ENCODE measurements at regions not wholly inside any gene's neighbourhood (a gene's known extent, or its start where the extent isn't known, plus 50 kb on each side); places are given as distances from the start of the nearest gene placed in this dataset.

- no peaks in the 10 kb centered on the region for H3K4me1 ChIP-seq (ENCODE audit: insufficient read depth, poor library complexity, severe bottlenecking)
- no peak for DNase-seq (ENCODE audit: low spot score)
- no peaks in the 10 kb centered on the region for H3K27me3 ChIP-seq (ENCODE audit: insufficient read depth, poor library complexity, severe bottlenecking)
- TF ChIP-seq CTCF (IDR thresholded peaks at IDR 0.05; ENCODE audit: poor library complexity, severe bottlenecking): no peak
- no peak overlapping the region for H3K4me3 ChIP-seq (ENCODE audit: severe bottlenecking)
- no peak for ATAC-seq (ENCODE audit: low read depth)
- no peak overlapping the region for H3K27ac ChIP-seq (ENCODE audit: poor library complexity, severe bottlenecking)
- H3K36me3 ChIP-seq (ENCODE audit: low read depth): no peaks in the 10 kb centered on the region
- H3K9me3 ChIP-seq (ENCODE audit: severe bottlenecking): no peaks in the 10 kb centered on the region
Observed at GRCh38 chr1:193914871-193915270, 728.5 kb upstream of the B3GALT2 start.

GRCh38 chr1:193909406-193910082 is 723.1 kb upstream of the B3GALT2 start:
- Histone ChIP-seq H3K9me3 (ENCODE audit: severe bottlenecking) (no peaks in the 10 kb centered on the region), H3K36me3 (ENCODE audit: low read depth) (no peaks in the 10 kb centered on the region), H3K27ac (ENCODE audit: poor library complexity, severe bottlenecking) (no peak overlapping the region), H3K27me3 (ENCODE audit: insufficient read depth, poor library complexity, severe bottlenecking) (no peaks in the 10 kb centered on the region), H3K4me1 (ENCODE audit: insufficient read depth, poor library complexity, severe bottlenecking) (no peaks in the 10 kb centered on the region), H3K4me3 (ENCODE audit: severe bottlenecking) (no peak overlapping the region)
- no peak for TF ChIP-seq CTCF (IDR thresholded peaks at IDR 0.05; ENCODE audit: poor library complexity, severe bottlenecking)
- ATAC-seq (ENCODE audit: low read depth) (no peak), DNase-seq (ENCODE audit: low spot score) (no peak)

GRCh38 chr1:193905288-193906085 is 719.1 kb upstream of the B3GALT2 start:
- H3K27ac ChIP-seq (ENCODE audit: poor library complexity, severe bottlenecking): no peak overlapping the region
- no peak; the same call in 2 of the 3 replicates for ATAC-seq (ENCODE audit: low read depth)
- no peaks in the 10 kb centered on the region for H3K4me1 ChIP-seq (ENCODE audit: insufficient read depth, poor library complexity, severe bottlenecking)
- no peak for TF ChIP-seq CTCF (IDR thresholded peaks at IDR 0.05; ENCODE audit: poor library complexity, severe bottlenecking)
- H3K27me3 ChIP-seq (ENCODE audit: insufficient read depth, poor library complexity, severe bottlenecking): no peaks in the 10 kb centered on the region
- H3K4me3 ChIP-seq (ENCODE audit: severe bottlenecking): no peak overlapping the region
- DNase-seq (ENCODE audit: low spot score): no peak
- H3K9me3 ChIP-seq (ENCODE audit: severe bottlenecking): no peaks in the 10 kb centered on the region
- H3K36me3 ChIP-seq (ENCODE audit: low read depth): no peaks in the 10 kb centered on the region

GRCh38 chr1:193891788-193892187 is 705.4 kb upstream of the B3GALT2 start:
- H3K4me1 ChIP-seq (ENCODE audit: insufficient read depth, poor library complexity, severe bottlenecking): no peaks in the 10 kb centered on the region
- no peaks in the 10 kb centered on the region for H3K27me3 ChIP-seq (ENCODE audit: insufficient read depth, poor library complexity, severe bottlenecking)
- TF ChIP-seq CTCF (IDR thresholded peaks at IDR 0.05; ENCODE audit: poor library complexity, severe bottlenecking): no peak
- no peak for ATAC-seq (ENCODE audit: low read depth)
- no peak for DNase-seq (ENCODE audit: low spot score)
- no peak overlapping the region for H3K4me3 ChIP-seq (ENCODE audit: severe bottlenecking)
- H3K27ac ChIP-seq (ENCODE audit: poor library complexity, severe bottlenecking): no peak overlapping the region
- no peaks in the 10 kb centered on the region for H3K36me3 ChIP-seq (ENCODE audit: low read depth)
- H3K9me3 ChIP-seq (ENCODE audit: severe bottlenecking): no peaks in the 10 kb centered on the region

- Histone ChIP-seq H3K9me3 (ENCODE audit: severe bottlenecking) (no peaks in the 10 kb centered on the region), H3K36me3 (ENCODE audit: low read depth) (no peaks in the 10 kb centered on the region), H3K27me3 (ENCODE audit: insufficient read depth, poor library complexity, severe bottlenecking) (no peaks in the 10 kb centered on the region), H3K4me3 (ENCODE audit: severe bottlenecking) (no peak overlapping the region), H3K27ac (ENCODE audit: poor library complexity, severe bottlenecking) (no peak overlapping the region), H3K4me1 (ENCODE audit: insufficient read depth, poor library complexity, severe bottlenecking) (no peaks in the 10 kb centered on the region)
- ATAC-seq (ENCODE audit: low read depth) (no peak), DNase-seq (ENCODE audit: low spot score) (no peak)
- TF ChIP-seq CTCF (IDR thresholded peaks at IDR 0.05; ENCODE audit: poor library complexity, severe bottlenecking): no peak
Observed at GRCh38 chr1:193890935-193891334, 704.5 kb upstream of the B3GALT2 start.

All from RWPE2 (cell line).